Natural killer cell (primary cell): ENCODE measurements at regions not wholly inside any gene's neighbourhood (a gene's known extent, or its start where the extent isn't known, plus 50 kb on each side); places are given as distances from the start of the nearest gene placed in this dataset.
"Not testable (repeated sequence)": the region's sequence is repeated elsewhere in the genome, so short reads cannot be mapped to it uniquely, and the experiment has no call there.

Source experiments
- ATAC-seq, 3 donors: fragments of 150-1000 bp in 2 of 3; fragments of 200-7000 bp in 1 of 3; cut with Tn5 transposase; 1 replicate in 1 of 3; 2 replicates in 2 of 3; pipeline ENCODE4 v1.10.0; 2021; ENCODE audit warnings: mild to moderate bottlenecking in 2 of 3, moderate library complexity in 2 of 3
- DNase-seq, 2 donors: peaks; one replicate each; pipeline versions ENCODE4 v3.0.0 to v3.0.0-alpha.2; 2013 to 2021; ENCODE audit warnings: mixed read lengths in 1 of 2
- H3K27ac ChIP-seq: one replicate; pipeline ENCODE4 v1.5.1; 2013; ENCODE audit warnings: mild to moderate bottlenecking, low read length
- H3K27me3 ChIP-seq: one replicate; pipeline ENCODE4 v1.6.1; 2013; ENCODE audit warnings: low read length; ENCODE audit not compliant: control insufficient read depth, insufficient read depth
- H3K36me3 ChIP-seq: one replicate; pipeline ENCODE4 v1.6.1; 2013; ENCODE audit warnings: low read length; ENCODE audit not compliant: control insufficient read depth, insufficient read depth
- H3K4me1 ChIP-seq: one replicate; pipeline ENCODE4 v1.6.1; 2013; ENCODE audit warnings: low read length; ENCODE audit not compliant: control insufficient read depth, insufficient read depth
- H3K4me3 ChIP-seq: one replicate; pipeline ENCODE4 v1.5.1; 2013; ENCODE audit warnings: low read length
- H3K9me3 ChIP-seq: one replicate; pipeline ENCODE4 v1.6.1; 2013; ENCODE audit warnings: low read length; ENCODE audit not compliant: control insufficient read depth, insufficient read depth
- H3K27ac Mint-ChIP-seq, 2 donors: one replicate each; pipeline ENCODE4 v1.8.0; 2022; ENCODE audit warnings: mild to moderate bottlenecking in 2 of 2, mixed read lengths in 2 of 2, moderate library complexity in 1 of 2
- H3K27me3 Mint-ChIP-seq, 2 donors: one replicate each; pipeline ENCODE4 v1.8.0; 2022; ENCODE audit warnings: low read depth in 2 of 2, mixed read lengths in 2 of 2
- H3K36me3 Mint-ChIP-seq: one replicate; pipeline ENCODE4 v1.8.0; 2022; ENCODE audit warnings: mixed read lengths
- H3K4me1 Mint-ChIP-seq, 2 donors: one replicate each; pipeline ENCODE4 v1.8.0; 2022; ENCODE audit warnings: mixed read lengths in 2 of 2
- H3K4me3 Mint-ChIP-seq: one replicate; pipeline ENCODE4 v1.8.0; 2022; ENCODE audit warnings: mild to moderate bottlenecking, moderate library complexity, mixed read lengths
- H3K9me3 Mint-ChIP-seq, 2 donors: one replicate each; pipeline ENCODE4 v1.8.0; 2022; ENCODE audit warnings: mixed read lengths in 2 of 2
- WGBS: methylation state at CpG from one replicate; pipeline ENCODE4 v1.1.7; 2013; ENCODE audit warnings: missing lambda C conversion rate; ENCODE audit not compliant: insufficient coverage; 5-methylcytosine and 5-hydroxymethylcytosine counted together
- intact Hi-C: fragments of 100-400 bp; cut with micrococcal nuclease; formaldehyde crosslinking; loops from one replicate; pipeline ENCODE4 v1.14.2; 2022
- TF ChIP-seq, protein P1 (sequence below): fragments of 200-600 bp; IDR thresholded peaks from one replicate; pipeline ENCODE4 v1.8.0; 2022; ENCODE audit warnings: antibody characterized with exemption

DNA sequence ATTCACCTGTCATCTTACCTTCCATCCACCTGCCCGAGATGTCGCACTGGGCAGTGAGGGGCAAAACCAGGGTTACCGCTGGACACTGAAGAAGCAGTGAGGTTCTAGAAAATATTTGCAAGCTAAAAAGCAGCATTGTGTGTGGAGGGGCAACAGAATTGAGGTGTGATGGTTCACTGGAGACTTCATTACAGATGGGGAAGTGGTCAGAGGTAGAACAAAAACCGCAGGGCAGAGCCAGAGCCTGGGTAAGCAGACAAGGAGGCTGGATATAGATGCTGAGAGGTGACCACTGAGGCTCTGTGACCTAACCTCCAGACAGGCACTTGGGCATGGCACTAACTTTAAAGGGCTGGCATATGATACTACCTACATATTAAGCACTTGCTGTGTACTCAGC is 363.9 kb upstream of the PROX1 start:
- Mint-ChIP-seq H3K9me3 (peaks cover 4 to 6% of the 10 kb centered on the region in 2 donors), H3K4me3 (no peak overlapping the region), H3K4me1 (no peaks in the 10 kb centered on the region), H3K27ac (no peak overlapping the region), H3K27me3 (no peaks in the 10 kb centered on the region), H3K36me3 (no peaks in the 10 kb centered on the region)
- H3K27ac ChIP-seq, result no peak overlapping the region
- ATAC-seq (no peak), DNase-seq (no peak)
- 81% methylated on average over 3 of the region's 4 CpGs for WGBS
- H3K9me3 ChIP-seq, result peaks cover 7% of the 10 kb centered on the region
- no peaks in the 10 kb centered on the region for H3K27me3 ChIP-seq
- TF ChIP-seq, protein P1, sequence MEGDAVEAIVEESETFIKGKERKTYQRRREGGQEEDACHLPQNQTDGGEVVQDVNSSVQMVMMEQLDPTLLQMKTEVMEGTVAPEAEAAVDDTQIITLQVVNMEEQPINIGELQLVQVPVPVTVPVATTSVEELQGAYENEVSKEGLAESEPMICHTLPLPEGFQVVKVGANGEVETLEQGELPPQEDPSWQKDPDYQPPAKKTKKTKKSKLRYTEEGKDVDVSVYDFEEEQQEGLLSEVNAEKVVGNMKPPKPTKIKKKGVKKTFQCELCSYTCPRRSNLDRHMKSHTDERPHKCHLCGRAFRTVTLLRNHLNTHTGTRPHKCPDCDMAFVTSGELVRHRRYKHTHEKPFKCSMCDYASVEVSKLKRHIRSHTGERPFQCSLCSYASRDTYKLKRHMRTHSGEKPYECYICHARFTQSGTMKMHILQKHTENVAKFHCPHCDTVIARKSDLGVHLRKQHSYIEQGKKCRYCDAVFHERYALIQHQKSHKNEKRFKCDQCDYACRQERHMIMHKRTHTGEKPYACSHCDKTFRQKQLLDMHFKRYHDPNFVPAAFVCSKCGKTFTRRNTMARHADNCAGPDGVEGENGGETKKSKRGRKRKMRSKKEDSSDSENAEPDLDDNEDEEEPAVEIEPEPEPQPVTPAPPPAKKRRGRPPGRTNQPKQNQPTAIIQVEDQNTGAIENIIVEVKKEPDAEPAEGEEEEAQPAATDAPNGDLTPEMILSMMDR, result no peak
- H3K4me1 ChIP-seq, result no peaks in the 10 kb centered on the region
- intact Hi-C loops, result no loop called here
- no peak overlapping the region for H3K4me3 ChIP-seq
- no peaks in the 10 kb centered on the region for H3K36me3 ChIP-seq

DNA sequence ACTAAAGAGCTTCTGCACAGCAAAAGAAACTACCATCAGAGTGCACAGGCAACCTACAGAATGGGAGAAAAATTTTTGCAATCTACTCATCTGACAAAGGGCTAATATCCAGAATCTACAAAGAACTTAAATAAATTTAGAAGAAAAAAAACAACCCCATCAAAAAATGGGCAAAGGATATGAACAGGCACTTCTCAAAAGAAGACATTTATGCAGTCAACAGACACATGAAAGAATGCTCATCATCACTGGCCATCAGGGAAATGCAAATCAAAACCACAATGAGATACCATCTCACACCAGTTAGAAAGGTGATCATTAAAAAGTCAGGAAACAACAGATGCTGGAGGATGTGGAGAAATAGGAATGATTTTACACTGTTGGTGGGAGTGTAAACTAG is 351.0 kb upstream of the PROX1 start:
- H3K4me3 ChIP-seq, H3K9me3 Mint-ChIP-seq, ATAC-seq, H3K4me3 Mint-ChIP-seq, H3K9me3 ChIP-seq, H3K4me1 Mint-ChIP-seq, H3K27me3 ChIP-seq, intact Hi-C loops, H3K27ac Mint-ChIP-seq, H3K4me1 ChIP-seq, H3K36me3 Mint-ChIP-seq, H3K27me3 Mint-ChIP-seq, H3K27ac ChIP-seq, DNase-seq, H3K36me3 ChIP-seq: not testable (repeated sequence)

DNA sequence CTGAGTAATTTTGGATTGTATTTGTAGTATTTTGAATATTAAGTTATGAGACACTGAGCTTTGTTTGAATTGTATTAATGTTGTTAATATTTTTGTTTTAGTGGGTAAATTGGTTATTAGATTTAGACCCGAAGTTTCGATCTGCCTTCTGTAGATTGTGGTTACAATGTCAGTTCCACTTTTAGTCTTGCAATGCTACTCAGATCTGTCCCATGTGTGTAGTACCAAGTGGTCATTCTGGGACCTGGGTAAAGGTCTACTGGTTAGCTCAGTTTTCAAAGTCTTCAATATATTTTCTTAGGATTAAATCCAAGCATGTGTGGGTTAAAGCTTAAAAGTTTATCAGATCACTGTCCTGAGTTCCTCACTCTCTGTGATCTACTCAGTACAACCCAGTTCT is 346.5 kb upstream of the PROX1 start:
- DNase-seq (no peak), ATAC-seq (no peak)
- intact Hi-C loops, result no loop called here
- H3K4me1 ChIP-seq, result no peaks in the 10 kb centered on the region
- Mint-ChIP-seq H3K36me3 (no peaks in the 10 kb centered on the region), H3K4me1 (no peaks in the 10 kb centered on the region), H3K9me3 (no peaks in the 10 kb centered on the region), H3K4me3 (no peak overlapping the region), H3K27ac (no peak overlapping the region), H3K27me3 (no peaks in the 10 kb centered on the region)
- H3K36me3 ChIP-seq, result no peaks in the 10 kb centered on the region
- TF ChIP-seq, protein P1, result no peak
- H3K9me3 ChIP-seq, result no peaks in the 10 kb centered on the region
- WGBS, result 89% methylated on average over 2 of the region's 2 CpGs
- no peak overlapping the region for H3K27ac ChIP-seq
- H3K4me3 ChIP-seq, result no peak overlapping the region
- H3K27me3 ChIP-seq, result no peaks in the 10 kb centered on the region

DNA sequence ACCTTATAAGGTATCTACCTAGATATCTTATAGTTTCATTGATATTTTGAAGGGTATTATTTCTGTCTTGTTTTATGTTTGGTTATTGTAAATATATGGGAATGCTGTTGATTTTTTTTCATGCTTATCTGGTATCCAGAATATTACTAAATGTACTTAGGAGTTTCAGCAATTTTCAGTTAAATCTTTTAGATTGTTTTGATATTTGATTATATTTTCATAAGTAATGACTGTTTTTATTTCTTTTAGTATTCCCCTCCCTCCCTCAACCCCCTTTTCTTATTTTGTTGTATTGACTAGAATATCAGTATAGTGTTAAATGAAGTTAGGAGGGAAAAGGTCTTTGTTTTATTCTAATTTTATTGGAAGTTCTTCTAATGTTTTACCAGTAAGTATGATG is 344.4 kb upstream of the PROX1 start:
- H3K27ac ChIP-seq, result no peak overlapping the region
- TF ChIP-seq, protein P1, result no peak
- H3K36me3 ChIP-seq, result no peaks in the 10 kb centered on the region
- no peaks in the 10 kb centered on the region for H3K36me3 Mint-ChIP-seq
- no peaks in the 10 kb centered on the region for H3K4me1 Mint-ChIP-seq
- H3K4me3 ChIP-seq, result no peak overlapping the region
- H3K9me3 ChIP-seq, result no peaks in the 10 kb centered on the region
- H3K27ac Mint-ChIP-seq, result no peak overlapping the region
- intact Hi-C loops, result no loop called here
- no peaks in the 10 kb centered on the region for H3K4me1 ChIP-seq
- H3K9me3 Mint-ChIP-seq, result no peaks in the 10 kb centered on the region
- H3K4me3 Mint-ChIP-seq, result no peak overlapping the region
- H3K27me3 ChIP-seq, result no peaks in the 10 kb centered on the region
- ATAC-seq, result no peak
- H3K27me3 Mint-ChIP-seq, result no peaks in the 10 kb centered on the region
- DNase-seq, result no peak
